H1 (cell line): ENCODE measurements at regions not wholly inside any gene's neighbourhood (a gene's known extent, or its start where the extent isn't known, plus 50 kb on each side); places are given as distances from the start of the nearest gene placed in this dataset.

Experiments used
- BCL11A ChIP-seq, 2 experiments: IDR thresholded peaks; one replicate each; pipeline ENCODE4 v1.6.1; 2011; ENCODE audit warnings: low read depth in 2 of 2, low read length in 2 of 2, mild to moderate bottlenecking in 2 of 2
- E2F6 ChIP-seq: IDR thresholded peaks from 2 replicates; pipeline ENCODE4 v1.6.1; 2012; ENCODE audit warnings: inconsistent platforms
- KDM4A ChIP-seq: IDR thresholded peaks from one replicate; pipeline ENCODE4 v1.7.1; 2012; ENCODE audit warnings: low read depth, mild to moderate bottlenecking, moderate library complexity, low read length, inconsistent platforms; ENCODE audit not compliant: severe bottlenecking
- SIX5 ChIP-seq: IDR thresholded peaks from 2 replicates; pipeline ENCODE4 v1.6.1; 2011; ENCODE audit warnings: mild to moderate bottlenecking, low read depth, low read length
- SRF ChIP-seq: IDR thresholded peaks from 2 replicates; pipeline ENCODE4 v1.6.1; 2011; ENCODE audit warnings: mild to moderate bottlenecking, low read depth, low read length, moderate library complexity
- YY1 ChIP-seq: IDR thresholded peaks from 2 replicates; pipeline ENCODE4 v1.6.1; 2011; ENCODE audit warnings: low read depth, mild to moderate bottlenecking, low read length
- TF ChIP-seq, protein P1 (sequence below): fragments of 300-600 bp; sonication (generic); IDR thresholded peaks from 2 replicates; pipeline ENCODE4 v1.7.1; 2012; ENCODE audit warnings: low read length, moderate library complexity, mild to moderate bottlenecking, inconsistent platforms; ENCODE audit not compliant: insufficient replicate concordance
- TF ChIP-seq, protein P2 (sequence below): IDR thresholded peaks from 2 replicates; pipeline ENCODE4 v1.6.1; 2012; ENCODE audit warnings: low read length, inconsistent platforms

DNA sequence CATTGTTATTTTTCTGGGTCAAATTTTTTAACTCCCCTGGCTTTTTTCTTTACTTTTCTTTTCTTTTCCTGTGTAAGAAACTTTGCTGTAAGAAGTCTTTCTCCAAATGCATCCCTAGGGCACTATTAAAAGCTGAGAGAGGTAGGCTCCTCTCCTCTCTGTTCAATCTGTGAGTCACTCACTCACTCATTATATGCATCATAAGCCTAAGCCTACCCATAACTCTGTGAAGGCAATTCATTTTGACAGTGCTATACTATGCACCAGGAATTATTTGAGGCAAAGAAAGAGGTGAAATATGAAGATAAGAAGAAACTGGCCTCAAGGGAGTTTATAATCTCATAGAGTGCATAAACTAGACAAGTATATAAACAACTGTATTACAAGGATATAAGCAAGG is 67.9 kb upstream of the PRR16 start (continued):
- TF ChIP-seq, protein P1, sequence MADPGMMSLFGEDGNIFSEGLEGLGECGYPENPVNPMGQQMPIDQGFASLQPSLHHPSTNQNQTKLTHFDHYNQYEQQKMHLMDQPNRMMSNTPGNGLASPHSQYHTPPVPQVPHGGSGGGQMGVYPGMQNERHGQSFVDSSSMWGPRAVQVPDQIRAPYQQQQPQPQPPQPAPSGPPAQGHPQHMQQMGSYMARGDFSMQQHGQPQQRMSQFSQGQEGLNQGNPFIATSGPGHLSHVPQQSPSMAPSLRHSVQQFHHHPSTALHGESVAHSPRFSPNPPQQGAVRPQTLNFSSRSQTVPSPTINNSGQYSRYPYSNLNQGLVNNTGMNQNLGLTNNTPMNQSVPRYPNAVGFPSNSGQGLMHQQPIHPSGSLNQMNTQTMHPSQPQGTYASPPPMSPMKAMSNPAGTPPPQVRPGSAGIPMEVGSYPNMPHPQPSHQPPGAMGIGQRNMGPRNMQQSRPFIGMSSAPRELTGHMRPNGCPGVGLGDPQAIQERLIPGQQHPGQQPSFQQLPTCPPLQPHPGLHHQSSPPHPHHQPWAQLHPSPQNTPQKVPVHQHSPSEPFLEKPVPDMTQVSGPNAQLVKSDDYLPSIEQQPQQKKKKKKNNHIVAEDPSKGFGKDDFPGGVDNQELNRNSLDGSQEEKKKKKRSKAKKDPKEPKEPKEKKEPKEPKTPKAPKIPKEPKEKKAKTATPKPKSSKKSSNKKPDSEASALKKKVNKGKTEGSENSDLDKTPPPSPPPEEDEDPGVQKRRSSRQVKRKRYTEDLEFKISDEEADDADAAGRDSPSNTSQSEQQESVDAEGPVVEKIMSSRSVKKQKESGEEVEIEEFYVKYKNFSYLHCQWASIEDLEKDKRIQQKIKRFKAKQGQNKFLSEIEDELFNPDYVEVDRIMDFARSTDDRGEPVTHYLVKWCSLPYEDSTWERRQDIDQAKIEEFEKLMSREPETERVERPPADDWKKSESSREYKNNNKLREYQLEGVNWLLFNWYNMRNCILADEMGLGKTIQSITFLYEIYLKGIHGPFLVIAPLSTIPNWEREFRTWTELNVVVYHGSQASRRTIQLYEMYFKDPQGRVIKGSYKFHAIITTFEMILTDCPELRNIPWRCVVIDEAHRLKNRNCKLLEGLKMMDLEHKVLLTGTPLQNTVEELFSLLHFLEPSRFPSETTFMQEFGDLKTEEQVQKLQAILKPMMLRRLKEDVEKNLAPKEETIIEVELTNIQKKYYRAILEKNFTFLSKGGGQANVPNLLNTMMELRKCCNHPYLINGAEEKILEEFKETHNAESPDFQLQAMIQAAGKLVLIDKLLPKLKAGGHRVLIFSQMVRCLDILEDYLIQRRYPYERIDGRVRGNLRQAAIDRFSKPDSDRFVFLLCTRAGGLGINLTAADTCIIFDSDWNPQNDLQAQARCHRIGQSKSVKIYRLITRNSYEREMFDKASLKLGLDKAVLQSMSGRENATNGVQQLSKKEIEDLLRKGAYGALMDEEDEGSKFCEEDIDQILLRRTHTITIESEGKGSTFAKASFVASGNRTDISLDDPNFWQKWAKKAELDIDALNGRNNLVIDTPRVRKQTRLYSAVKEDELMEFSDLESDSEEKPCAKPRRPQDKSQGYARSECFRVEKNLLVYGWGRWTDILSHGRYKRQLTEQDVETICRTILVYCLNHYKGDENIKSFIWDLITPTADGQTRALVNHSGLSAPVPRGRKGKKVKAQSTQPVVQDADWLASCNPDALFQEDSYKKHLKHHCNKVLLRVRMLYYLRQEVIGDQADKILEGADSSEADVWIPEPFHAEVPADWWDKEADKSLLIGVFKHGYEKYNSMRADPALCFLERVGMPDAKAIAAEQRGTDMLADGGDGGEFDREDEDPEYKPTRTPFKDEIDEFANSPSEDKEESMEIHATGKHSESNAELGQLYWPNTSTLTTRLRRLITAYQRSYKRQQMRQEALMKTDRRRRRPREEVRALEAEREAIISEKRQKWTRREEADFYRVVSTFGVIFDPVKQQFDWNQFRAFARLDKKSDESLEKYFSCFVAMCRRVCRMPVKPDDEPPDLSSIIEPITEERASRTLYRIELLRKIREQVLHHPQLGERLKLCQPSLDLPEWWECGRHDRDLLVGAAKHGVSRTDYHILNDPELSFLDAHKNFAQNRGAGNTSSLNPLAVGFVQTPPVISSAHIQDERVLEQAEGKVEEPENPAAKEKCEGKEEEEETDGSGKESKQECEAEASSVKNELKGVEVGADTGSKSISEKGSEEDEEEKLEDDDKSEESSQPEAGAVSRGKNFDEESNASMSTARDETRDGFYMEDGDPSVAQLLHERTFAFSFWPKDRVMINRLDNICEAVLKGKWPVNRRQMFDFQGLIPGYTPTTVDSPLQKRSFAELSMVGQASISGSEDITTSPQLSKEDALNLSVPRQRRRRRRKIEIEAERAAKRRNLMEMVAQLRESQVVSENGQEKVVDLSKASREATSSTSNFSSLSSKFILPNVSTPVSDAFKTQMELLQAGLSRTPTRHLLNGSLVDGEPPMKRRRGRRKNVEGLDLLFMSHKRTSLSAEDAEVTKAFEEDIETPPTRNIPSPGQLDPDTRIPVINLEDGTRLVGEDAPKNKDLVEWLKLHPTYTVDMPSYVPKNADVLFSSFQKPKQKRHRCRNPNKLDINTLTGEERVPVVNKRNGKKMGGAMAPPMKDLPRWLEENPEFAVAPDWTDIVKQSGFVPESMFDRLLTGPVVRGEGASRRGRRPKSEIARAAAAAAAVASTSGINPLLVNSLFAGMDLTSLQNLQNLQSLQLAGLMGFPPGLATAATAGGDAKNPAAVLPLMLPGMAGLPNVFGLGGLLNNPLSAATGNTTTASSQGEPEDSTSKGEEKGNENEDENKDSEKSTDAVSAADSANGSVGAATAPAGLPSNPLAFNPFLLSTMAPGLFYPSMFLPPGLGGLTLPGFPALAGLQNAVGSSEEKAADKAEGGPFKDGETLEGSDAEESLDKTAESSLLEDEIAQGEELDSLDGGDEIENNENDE: no peak
- no peak for TF ChIP-seq KDM4A
- no peak for TF ChIP-seq SRF
- no peak for TF ChIP-seq YY1
- TF ChIP-seq E2F6: no peak
- TF ChIP-seq, protein P2, sequence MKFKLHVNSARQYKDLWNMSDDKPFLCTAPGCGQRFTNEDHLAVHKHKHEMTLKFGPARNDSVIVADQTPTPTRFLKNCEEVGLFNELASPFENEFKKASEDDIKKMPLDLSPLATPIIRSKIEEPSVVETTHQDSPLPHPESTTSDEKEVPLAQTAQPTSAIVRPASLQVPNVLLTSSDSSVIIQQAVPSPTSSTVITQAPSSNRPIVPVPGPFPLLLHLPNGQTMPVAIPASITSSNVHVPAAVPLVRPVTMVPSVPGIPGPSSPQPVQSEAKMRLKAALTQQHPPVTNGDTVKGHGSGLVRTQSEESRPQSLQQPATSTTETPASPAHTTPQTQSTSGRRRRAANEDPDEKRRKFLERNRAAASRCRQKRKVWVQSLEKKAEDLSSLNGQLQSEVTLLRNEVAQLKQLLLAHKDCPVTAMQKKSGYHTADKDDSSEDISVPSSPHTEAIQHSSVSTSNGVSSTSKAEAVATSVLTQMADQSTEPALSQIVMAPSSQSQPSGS: no peak
- TF ChIP-seq BCL11A (IDR thresholded peaks at IDR 0.05; ENCODE audit: low read depth in 2 of 2, low read length in 2 of 2): no peak
- no peak for TF ChIP-seq SIX5
